Stimulated activated CD4-positive, alpha-beta T cell treated with anti-CD3 and anti-CD28 coated beads, Interleukin-1b, Interleukin-23, amount 100 ng/mL, for 48 hours (primary cell): ENCODE measurements at regions not wholly inside any gene's neighbourhood (a gene's known extent, or its start where the extent isn't known, plus 50 kb on each side); places are given as distances from the start of the nearest gene placed in this dataset.
"Not testable (repeated sequence)": the region's sequence is repeated elsewhere in the genome, so short reads cannot be mapped to it uniquely, and the experiment has no call there.

ENCODE experiments used
- DNase-seq: peaks from one replicate; pipeline ENCODE4 v3.0.0-alpha.2; 2020

DNA sequence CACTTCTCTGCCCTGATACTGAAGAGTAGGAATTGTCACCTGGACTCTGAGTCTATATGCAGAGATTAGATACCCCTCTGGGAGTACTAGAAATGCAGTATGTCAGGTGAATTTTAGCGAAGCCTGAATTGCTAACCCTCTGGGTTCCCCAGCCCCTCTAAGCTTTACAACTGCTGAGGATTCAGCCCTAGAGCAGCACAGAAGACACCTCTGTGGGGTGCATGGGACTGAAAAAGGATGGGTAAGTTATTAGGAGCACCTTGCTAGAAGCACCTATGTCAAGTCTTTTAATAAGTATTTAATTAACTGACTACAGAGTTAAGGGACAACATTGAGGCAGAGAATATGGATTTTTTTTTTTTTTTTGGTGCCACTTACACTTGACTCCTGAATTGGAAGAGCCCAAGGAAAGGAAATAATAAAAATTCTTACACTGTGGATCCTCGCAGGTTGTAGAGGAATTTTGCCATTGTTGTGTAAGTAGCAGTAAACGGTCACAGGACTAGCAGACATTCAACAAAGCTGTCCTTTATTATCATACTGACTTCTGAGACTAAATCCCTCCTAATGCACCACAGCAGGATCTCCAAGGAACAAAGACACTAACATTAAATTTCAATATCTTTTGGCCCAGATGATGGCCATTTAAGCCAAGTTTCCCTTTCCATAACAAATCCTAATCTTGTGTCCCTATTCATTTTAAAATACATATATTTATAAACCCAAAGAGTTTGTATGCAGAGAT, 253.2 kb downstream of the ANKRD50 start:
- DNase-seq = no peak

- no peak for DNase-seq
Observed at GRCh38 chr4:124459941-124460310, 252.6 kb downstream of the ANKRD50 start.

DNA sequence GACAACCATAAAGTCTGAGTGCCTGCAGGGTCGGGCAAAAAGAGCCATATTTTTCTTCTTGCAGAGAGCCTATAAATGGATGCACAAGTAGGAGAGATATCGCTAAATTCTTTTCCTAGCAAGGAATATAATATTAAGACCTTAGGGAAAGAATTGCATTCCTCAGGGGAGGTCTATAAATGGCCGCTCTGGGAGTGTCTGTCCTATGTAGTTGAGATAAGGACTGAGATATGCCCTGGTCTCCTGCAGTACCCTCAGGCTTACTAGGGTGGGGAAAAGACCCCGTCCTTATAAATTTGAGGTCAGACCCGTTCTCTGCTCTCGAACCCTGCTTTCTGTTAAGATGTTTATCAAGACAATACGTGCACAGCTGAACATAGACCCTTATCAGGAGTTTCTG, 250.9 kb downstream of the ANKRD50 start:
- not testable (repeated sequence) for DNase-seq

DNA sequence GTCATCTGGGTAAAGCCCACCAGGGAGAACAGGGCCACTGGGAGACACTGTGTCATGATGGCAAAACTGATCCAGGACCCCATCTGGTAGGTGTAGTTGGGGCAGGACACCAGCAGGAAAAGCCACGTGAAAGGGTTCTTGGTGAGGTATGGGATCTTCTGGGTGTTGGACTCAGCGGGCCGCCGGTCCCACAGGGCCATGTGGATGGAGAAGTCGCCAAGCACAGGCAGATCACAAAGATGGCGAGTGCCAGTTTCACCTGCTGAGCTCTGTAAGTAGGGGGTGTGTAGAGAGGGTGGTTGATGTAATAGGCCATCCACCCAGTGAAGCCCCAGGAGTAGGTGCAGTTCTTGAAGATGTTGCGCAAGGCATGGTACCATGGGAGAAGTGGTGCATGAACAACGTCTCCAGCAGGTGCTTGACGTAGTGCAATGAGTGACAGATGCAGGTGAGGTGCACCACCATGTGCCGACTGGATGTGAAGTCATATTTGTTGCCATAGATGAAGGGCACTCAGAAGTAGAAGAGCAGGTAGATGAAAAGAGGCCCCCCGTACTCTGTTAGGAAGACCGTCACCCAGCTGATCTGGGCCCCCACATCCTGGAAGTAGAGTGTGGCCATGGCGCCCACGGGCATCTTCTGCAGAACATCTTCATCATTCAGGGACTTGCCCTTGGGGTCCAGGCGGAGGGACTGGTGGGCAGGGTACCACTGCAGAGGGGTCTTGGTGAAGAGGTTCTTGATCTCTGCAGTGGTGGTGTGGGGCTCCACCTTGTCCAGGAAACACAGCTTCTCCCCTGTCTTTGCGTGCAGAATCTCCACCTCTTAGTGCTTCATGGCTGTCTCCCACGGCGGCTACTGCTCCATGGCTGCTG, 249.3 kb downstream of the ANKRD50 start:
- no peak for DNase-seq

GRCh38 chr4:124464836-124465235, 247.7 kb downstream of the ANKRD50 start:
- DNase-seq = no peak

DNA sequence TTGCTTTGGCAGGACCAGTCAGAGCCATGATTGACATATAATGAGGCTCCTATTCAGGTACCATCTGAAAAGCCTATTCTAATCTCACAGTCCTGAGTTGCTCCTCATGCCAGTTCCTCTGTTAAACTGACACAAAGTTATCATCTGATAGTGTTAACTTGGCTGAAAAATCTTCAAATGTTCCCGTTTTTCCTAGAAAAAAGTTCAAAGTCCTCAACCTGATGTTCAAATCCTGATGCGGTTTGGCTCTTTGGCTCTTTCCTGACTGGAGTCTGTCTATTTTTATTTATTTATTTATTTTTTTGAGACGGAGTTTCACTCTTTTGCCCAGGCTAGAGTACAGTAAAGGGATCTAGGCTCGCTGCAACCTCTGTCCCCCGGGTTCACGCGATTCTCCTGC, 244.2 kb downstream of the ANKRD50 start:
- DNase-seq = no peak

GRCh38 chr4:124469981-124470380, 242.6 kb downstream of the ANKRD50 start:
- DNase-seq = no peak

DNA sequence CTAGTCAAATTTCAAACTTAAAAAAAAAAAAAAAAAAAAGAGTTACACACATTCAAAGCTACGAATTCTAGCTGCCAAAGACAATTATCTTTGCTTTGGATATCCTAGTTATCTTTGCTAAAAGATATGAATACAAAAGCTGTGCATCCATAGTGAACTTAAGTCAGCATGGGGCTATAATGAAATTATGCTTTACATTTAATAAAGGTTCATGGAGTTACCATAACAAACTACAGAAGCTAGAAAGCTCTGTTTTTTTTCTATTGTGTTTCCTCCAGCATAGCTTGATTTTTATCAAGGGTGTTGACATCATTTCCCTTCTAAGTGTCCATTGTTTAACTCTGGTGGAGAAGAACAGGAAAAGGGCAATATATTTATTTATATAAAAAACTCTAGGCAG, 234.1 kb downstream of the ANKRD50 start:
- DNase-seq = no peak

DNA sequence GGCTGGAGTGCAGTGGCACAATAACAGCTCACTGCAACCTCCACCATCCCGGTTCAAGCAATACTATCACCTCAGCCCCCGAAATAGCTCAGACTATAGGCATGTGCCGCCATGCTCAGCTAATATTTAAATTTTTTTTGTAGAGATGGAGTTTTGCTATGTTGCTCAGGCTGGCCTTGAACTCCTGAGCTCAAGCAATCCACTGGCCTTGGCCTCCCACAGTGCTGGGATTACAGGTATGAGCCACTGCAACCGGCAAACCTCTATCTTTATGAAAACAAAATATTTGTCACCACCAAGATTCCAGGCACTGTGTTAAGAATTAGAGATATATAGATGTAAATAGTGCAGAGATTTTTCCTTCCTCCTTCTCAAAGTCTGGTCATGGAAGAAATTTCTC, 232.5 kb downstream of the ANKRD50 start:
- no peak for DNase-seq

- DNase-seq = no peak
Observed at GRCh38 chr4:124481123-124481522, 231.4 kb downstream of the ANKRD50 start.

DNA sequence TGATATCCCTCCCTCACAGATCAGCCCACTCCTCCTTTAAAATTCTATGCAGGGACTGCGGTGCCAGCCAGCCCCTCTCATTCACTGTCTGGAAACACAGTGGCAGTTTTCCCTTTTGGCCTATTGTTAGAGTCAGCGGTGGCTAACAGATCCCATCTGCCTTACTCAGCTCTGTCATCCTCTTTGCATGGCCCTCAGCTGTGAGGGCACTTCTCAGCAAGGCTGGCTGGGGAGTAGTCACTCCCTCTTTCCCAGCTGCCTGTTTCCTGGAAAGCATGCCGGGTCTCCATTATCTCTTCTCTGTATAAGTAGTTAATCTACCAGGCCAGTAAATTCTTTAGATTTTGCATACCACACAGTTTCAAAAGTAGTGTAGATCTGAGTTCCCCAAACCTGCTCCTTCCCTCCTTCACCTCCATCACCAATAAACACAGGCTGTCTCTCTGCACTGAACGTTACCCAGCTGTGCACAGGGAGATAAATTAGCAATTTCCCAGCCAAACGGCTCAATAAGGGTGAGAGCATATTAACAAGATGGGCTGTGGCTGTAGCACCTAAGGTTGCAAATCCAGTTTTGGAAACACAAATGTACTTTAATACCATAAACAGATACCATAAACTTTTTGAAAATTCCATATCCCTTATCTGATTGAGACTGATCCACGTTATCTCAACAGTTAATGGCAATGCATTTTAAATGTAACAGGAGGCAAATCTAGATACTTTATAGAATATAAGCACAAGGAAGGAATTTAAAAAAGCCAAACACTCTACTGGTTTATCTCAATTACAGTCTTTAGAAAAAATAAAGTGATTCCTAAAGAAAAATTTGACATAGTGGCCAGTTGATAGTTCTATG, 229.3 kb downstream of the ANKRD50 start:
- DNase-seq = no peak

DNA sequence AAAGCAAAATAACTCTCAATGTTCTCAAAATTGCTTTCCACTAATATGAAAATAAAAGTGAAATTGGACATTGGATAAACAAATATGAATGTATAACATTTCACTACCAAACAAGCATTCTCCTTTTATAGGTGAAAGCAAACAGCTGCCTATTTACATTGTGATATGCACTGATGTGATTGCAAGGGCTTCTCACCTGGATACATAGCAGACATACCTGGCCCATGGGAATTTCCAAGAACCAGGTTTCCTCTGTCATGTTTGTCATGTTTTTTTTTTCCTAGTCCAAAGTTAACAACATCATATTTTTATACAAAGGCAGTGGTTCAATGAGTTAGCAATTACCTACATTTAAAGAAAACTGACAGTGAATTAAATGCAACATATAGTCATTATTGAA, 228.5 kb downstream of the ANKRD50 start:
- DNase-seq = no peak

GRCh38 chr4:124484940-124485339, 227.6 kb downstream of the ANKRD50 start:
- no peak for DNase-seq

- no peak for DNase-seq
Observed at GRCh38 chr4:124486423-124486822, 226.1 kb downstream of the ANKRD50 start.

GRCh38 chr4:124487651-124488050, 224.9 kb downstream of the ANKRD50 start:
- DNase-seq = no peak

DNA sequence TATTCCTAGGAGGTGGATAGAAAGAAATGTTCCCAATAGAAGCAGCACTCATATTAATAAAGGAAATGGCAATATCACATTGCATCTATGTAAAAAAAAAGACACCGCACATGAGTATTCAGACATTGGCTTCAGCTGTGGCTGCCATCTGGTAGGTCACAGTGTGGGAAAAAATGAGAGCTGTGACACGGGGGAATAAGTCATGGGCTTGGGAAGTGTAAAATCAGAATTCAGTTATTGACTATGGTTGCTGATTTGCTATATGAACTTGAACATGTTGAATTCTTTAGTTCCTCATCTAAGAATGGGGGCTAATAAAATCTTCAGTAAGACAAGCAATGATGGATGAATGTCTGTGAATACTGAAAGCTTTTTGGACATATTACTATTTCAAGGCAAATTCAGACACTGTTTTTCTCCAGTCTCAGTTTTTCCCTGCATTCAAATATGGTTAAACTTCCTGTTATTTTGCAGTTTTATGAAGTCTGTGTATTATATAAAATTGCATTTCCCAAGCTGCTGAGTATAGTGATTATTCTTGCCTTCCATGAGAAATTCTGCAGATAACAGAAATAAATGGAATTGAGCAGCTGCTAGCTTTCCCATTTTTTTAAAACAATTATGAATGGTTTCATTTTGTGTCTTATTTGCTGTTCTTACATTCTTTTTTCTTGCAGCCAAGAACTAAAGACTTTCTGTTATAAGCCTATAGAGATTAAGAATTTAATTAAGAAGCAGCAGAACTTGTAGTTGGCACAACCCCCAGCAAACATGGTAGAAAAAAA, 221.0 kb downstream of the ANKRD50 start:
- no peak for DNase-seq

DNA sequence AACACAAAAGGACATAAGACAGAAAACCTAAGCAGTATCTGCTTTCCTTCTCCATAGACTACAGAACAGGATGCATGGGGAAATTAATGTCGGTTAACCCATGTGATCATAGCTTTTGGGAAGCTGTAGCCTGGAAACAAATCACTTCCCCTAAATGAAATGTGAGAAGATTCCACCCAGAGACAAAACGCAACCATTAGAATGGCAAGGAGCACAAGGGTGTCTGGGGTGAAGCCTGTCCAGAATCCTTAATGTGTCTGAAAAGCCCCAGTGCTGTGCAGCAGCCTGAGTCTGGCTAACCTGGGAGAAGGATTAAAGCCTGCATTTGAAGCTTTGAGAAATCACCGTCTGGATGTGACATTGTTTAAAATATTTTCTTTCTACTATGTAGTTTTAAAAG, 213.3 kb downstream of the ANKRD50 start:
- no peak for DNase-seq

GRCh38 chr4:124501576-124501975, 211.0 kb downstream of the ANKRD50 start:
- no peak for DNase-seq

DNA sequence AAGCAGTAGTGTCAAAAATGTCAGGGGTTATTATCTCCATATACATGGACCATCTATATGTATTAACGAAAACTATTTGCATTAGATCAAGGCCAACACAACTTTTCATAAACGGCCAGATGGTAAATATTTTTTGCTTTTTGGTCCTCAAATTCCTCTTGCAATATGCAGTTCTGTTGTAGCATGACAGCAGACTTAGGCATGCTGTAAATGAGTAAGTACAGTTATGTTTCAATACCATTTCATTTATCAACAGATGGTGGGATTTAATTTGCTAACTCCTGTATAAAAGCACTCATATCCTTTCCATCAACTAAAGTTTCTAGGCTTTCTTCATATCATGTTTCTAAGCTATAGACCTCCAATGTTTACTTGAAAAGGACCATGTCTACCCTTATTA, 208.1 kb downstream of the ANKRD50 start:
- no peak for DNase-seq

- DNase-seq = no peak
Observed at GRCh38 chr4:124505211-124505610, 207.3 kb downstream of the ANKRD50 start.

GRCh38 chr4:124509151-124509550, 203.4 kb downstream of the ANKRD50 start:
- DNase-seq = no peak

DNA sequence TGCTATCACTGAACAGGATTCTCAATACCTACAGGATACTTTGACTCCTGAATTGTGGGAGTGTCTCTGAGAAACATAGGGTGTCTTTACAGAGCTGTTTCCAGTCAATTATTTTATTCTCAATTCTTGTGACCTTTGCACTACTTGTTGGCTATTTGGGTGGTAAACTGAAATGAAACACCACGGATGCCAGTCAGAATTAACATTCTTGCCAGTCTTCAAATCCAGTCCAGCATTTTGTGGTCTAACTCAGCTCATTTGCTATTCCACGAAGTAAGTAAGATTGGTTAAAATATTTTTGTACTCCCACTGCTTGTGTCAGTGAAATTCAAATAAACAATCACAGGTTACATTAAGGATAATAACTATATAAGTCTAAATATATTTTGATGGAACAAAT, 197.9 kb downstream of the ANKRD50 start:
- DNase-seq = no peak

- no peak for DNase-seq
Observed at GRCh38 chr4:124515591-124515990, 196.9 kb downstream of the ANKRD50 start.
